NCI-H1694 (cell line): ENCODE measurements at regions not wholly inside any gene's neighbourhood (a gene's known extent, or its start where the extent isn't known, plus 50 kb on each side); places are given as distances from the start of the nearest gene placed in this dataset.
"Not testable (repeated sequence)": the region's sequence is repeated elsewhere in the genome, so short reads cannot be mapped to it uniquely, and the experiment has no call there.

Experiments used
- DNase-seq: peaks from one replicate; lab custom pipeline; 2025; lab: John Stamatoyannopoulos, UW

- DNase-seq, result no peak
These were observed 51.3 kb upstream of the BOD1 start for GRCh38 chr5:173667702-173668101.

DNA sequence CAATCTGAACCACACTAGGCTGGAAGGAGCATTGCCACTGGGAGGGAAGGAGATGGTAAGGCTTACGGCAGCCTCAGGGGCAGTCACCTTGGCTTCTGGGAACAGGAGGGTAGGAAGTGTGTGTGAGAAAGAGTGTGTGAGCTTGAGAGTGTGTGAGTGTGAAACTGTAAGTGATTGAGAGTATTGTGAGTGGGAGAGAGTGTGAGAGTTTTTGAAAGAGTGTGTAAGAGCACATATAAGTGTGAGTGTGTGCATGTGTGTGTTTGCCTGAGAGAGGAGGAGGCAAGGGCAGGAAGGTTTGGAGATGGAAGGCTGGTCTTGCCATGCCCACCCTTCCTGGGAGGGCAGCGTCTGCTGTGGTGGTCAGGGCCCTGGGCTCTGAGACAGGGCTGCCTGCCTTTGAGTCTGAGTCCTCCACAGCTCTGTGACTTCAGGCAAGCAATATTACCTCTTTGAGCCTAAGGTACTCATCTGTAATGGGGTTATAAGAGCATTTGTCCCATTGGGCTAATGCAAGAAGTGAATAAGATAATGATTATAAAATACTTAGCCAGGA, 51.9 kb upstream of the BOD1 start:
- DNase-seq, result no peak

GRCh38 chr5:173668910-173669309, 52.5 kb upstream of the BOD1 start:
- no peak for DNase-seq

DNA sequence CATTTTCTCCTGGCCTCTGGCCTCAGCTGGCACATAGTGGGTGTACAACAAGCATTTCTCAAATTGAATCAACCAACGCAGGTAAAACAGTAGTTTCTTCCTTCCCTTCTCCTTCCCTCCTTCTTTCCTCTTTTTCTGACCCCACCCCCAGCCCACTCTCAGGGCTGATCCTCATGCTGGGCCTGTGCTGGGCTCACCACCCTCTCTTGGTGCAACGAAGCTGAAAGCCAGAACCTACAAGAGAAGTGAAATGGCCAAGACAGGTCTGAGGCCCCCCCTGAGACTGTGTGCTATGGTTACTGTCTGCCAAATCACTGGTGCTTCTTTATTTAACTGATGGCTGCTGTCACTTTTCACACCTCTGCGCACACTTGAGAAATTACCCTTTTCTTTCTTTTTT, 53.0 kb upstream of the BOD1 start:
- DNase-seq, result no peak

DNA sequence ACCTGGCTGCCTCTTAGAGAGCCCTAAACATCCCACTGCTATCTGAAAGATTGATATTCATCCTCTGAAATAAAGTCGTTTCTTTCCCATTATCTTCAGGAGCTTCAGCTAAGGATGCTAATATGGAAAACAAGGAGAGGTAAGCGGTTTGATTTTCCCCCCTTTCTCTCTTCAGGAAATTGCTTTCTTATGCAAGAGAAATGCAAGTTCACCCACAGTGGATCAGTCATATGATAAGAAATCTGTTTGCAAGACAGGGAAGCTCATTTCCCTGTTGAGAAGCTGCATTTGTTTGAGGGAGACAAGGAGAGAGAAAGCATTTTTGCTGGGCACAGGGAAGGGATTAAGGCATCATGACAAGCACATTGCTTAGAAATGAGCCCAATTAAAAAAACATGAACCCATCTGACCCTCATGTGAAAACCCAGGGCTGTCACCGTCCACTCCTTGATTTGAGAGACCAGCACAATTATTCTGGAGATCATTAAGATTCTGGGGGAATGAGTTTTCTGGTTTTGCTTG, 53.7 kb upstream of the BOD1 start:
- DNase-seq, result no peak

DNA sequence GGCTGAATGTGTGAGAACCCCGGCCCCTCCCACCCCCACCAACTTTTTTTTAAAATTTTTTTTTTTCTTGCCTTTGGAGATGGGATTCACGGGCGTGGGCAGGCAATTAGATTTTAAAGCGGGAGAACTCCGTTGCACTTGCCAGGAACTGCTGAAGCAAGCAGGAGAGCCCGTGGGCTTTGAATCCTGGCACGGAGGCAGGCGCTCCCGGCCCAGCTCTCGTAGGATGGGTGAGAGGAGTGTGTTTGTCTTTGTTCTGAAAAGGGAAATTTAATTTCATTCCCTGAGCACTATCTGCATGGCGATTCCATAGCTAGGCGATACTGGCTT, 54.3 kb upstream of the BOD1 start:
- DNase-seq, result no peak

DNA sequence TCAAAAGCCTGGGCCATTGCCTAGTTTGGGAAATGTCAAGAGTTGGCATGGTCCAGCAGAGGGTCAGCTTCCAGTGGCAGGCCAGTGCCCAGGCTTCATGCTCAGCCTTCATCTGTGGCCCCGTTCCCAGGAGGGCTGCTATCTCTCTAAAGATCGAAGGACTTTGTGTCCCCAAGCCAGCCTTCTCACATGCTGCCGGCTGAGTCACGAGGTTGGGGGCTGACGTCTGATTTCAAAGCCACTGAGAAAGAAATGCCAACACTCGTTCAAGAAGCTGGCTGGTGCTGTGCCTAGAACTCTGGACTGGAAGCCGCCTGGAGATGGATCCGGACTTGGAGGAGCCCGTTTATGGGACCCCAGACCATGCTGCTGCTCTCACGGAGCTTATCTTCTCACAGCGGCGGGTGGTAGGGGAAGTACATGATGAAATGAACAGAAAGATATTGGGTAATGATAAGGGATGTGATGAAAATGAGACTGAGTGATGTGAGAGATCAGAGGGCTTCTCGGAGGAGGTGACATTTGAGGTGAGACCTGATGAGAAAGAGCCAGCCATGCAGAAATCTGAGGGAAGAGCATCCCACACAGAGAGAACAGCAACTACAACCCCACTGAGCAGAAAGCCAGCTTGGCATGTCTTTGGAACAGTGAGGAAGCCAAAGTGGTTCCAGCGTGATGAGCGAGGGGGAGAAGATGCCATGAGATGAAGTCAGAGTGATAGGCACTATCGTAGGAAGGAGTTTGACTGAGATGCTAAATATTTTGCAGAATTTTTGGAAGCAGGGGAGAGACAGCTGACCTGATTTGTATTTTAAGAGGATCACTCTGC, 54.9 kb upstream of the BOD1 start:
- no peak for DNase-seq

GRCh38 chr5:173672166-173672565, 55.7 kb upstream of the BOD1 start:
- no peak for DNase-seq

- DNase-seq, result no peak
These were observed 56.4 kb upstream of the BOD1 start for GRCh38 chr5:173672891-173673290.

- no peak for DNase-seq
These were observed 57.0 kb upstream of the BOD1 start for GRCh38 chr5:173673295-173674101.

DNA sequence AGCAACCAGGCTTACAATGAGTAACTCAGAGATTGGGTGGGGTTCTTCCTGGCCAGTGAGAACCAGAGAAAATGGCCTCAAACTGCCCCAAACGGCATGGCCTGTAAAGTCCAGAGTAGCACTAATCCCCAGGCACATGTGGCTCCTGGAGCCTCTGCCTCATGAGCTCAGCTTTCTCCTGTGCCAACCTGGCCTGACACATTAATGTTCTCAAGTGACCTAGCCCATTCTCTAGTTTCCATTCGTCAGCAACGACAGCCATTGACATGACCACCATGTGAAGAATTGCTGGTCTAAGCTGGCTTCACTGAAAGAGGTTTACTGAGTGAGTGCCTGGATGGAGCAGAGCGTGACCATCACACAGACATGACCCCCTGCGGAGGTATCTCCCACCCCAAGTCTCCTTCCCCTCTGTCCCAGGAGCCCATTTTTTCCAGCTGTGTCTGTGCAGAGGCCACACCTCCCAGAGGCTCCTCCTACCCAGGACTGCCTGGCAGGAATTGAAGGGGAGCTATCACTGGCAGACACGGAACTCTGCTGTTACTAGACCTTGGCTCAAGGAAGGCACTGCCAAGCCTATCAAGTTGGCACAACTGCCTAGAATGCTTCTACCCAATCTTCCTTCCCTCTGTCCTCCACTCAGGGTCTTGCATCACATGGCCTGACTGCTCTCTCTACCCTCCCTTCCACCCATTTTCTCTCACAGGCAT, 59.0 kb upstream of the BOD1 start:
- no peak for DNase-seq

- DNase-seq, result no peak
These were observed 59.9 kb upstream of the BOD1 start for GRCh38 chr5:173676375-173676774.

DNA sequence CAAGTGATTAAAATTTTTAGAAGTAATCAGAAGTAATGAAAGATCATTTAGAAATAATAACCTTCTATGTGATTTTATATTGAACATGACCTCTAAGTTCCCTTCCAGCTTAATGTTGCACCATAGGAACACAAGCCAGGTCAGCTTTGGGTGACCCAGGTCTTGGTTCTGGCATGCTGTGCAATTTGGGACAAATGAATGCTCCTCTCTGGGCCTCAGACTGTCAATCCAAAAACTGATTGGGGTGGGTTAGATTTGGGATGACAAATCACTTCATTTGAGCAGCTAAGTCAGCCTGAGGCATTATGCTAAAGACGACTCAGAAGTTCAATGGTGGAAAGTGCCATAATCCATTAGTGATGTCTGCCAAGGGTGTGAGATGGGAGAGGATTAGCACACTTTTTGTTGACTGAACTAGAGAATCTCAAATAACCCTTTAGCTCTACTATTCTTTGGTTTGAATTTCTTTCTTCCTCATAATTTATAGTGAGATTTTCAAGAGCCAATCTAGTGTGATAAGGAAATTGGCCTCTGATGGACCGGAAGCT, 60.7 kb upstream of the BOD1 start:
- DNase-seq, result no peak

DNA sequence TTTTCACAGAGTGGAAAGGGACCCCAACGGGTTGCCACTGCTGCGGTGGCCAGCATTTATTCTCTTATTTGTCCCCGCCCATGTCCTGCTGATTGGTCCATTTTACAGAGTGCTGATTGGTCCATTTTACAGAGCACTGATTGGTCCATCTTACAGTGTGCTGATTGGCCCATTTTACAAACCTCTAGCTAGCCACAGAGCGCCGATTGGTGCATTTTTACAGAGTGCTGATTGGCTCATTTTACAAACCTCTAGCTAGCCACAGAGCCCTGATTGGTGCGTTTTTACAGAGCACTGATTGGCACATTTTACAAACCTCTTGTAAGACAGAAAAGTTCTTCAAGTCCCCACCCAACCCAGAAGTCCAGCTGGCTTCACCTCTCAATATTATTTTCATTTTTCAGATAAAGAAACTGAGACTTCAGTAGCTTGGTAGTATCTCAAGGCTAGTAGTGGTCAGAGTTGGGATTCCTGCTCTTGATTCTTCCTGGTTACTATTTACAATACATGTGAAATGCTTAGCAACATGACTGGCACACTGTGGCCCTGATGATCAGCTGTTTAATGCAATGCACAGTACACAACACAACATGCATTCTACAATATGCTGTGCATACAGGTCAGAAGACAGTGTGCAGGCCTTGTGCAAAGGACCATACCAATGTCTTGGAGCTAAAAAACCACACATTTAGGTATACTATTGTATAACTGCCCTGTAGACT, 63.6 kb upstream of the BOD1 start:
- no peak for DNase-seq

DNA sequence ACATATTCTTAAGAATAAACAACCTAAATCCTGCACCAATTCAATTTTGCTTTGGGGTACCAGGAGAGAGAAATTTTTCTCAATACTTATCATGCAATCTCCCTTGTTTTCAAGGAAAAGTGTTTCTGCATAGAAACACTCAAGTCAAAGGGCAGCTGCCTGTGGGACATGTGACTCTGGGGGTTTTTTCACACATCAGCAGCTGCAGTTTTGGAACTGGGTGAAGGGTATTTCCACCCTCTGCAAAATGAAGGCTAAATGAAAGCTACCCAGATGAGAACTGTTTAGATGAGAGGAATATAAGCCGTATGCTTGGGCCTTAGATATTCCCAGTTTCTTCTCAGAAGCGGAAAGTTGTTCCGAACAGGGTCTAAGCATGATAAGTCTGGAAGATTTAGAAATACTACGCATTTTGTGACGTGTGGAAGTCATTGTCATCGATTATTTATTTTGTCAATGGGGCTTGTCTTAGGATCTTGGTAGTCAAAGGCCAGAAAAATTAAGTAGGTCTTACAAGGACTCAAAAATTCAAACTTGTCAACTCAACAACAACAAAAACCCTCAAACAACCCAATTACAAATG, 64.3 kb upstream of the BOD1 start:
- DNase-seq, result no peak

DNA sequence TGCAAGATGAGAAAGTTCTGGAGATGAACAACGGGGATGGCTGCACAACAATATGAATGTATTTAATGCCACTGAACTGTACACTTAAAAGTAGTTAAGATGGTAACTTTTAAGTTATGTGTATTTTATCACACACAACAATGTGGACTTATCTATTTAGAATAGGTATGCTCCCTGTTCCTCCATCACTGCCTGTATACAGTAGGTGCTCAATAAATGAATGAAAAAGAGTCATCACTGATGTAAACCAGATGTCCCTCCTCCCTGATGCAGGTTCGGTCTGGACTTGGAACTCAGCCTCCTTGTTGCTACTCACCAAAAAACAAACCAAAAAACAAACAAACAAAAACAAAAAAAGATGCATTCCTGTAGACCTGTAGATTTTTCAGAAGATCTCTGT, 65.9 kb upstream of the BOD1 start:
- no peak for DNase-seq

GRCh38 chr5:173684535-173684934, 68.1 kb upstream of the BOD1 start:
- DNase-seq, result not testable (repeated sequence)

DNA sequence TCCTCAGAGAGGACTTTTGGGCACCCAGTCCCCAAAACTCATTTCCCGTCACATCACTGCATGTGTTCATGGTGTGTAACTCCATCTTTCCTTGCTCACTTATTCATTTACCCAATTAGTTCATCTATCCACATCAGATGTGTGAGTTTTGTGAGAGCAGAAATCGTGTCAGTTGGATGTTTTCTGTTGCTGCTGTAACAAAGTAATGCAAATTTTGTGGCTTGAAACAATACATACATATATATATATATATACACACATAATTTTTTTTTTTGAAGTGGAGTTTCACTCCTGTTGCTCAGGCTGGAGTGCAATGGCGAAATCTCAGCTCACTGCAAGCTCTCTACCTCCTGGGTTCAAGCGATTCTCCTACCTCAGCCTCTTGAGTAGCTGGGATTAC, 70.5 kb upstream of the BOD1 start:
- no peak for DNase-seq

- no peak for DNase-seq
These were observed 72.3 kb upstream of the BOD1 start for GRCh38 chr5:173688703-173689102.

- no peak for DNase-seq
These were observed 72.8 kb upstream of the BOD1 start for GRCh38 chr5:173689171-173689736.
